RWPE1 (cell line): ENCODE measurements at regions not wholly inside any gene's neighbourhood (a gene's known extent, or its start where the extent isn't known, plus 50 kb on each side); places are given as distances from the start of the nearest gene placed in this dataset.

Experiments
- CTCF ChIA-PET: fragments of 350-600 bp; sonication (Branson Sonifier 250); formaldehyde crosslinking; extraction: SDS; loops from one replicate; lab custom pipeline; 2021; lab: Yijun Ruan, JAX
- POLR2A ChIA-PET: fragments of 400-600 bp; formaldehyde crosslinking; extraction: SDS; loops from one replicate; lab custom pipeline; 2020; ENCODE audit warnings: antibody characterized with exemption; ENCODE audit not compliant: low non-redundant PET; lab: Yijun Ruan, JAX
- DNase-seq: peaks from one replicate; pipeline ENCODE4 v3.0.0; 2012; ENCODE audit warnings: low spot score
- H3K27ac ChIP-seq: fragments of 450-650 bp; 2 replicates; pipeline ENCODE4 v1.5.1; 2017
- CTCF ChIP-seq: fragments of 450-650 bp; conservative IDR thresholded peaks from 2 replicates; pipeline ENCODE4 v1.5.1; 2017; ENCODE audit warnings: low read depth, mild to moderate bottlenecking

GRCh38 chr7:15043931-15044330, 141.4 kb upstream of the DGKB start:
- ChIA-PET POLR2A (no interaction called here), CTCF (no interaction called here)
- no peak overlapping the region for H3K27ac ChIP-seq
- DNase-seq: no peak
- no peak for TF ChIP-seq CTCF

GRCh38 chr7:15042285-15043065, 139.9 kb upstream of the DGKB start:
- H3K27ac ChIP-seq: no peak overlapping the region
- POLR2A ChIA-PET: no interaction called here
- DNase-seq: no peak
- no peak for TF ChIP-seq CTCF
- CTCF ChIA-PET: no interaction called here

GRCh38 chr7:15041226-15041625, 138.7 kb upstream of the DGKB start:
- ChIA-PET POLR2A (interaction anchor here (0.7 kb wide), 1 partner anchor 33 kb away, joined by 3 read pairs; no protein-coding TSS in a partner anchor), CTCF (no interaction called here)
- H3K27ac ChIP-seq: no peak overlapping the region
- no peak for TF ChIP-seq CTCF
- no peak for DNase-seq

DNA sequence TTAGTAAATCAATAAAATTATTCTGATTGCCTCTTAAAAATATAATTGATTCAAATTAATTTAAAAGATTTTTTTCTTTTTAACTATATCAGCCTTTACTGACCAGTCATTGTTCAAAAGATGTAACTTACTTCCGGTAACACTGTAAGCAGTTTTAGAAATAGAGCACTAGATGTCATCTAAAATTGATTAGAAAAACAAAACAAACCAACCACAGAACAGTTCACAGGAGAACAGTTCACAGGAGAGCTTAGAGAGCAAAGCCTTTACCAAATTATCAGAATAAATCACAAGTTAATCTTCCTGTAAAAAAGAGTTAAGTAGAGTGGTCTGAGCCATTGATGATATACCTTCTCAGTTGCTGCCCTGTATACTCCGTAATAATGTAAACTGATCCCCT, 133.3 kb upstream of the DGKB start:
- no peak for TF ChIP-seq CTCF
- ChIA-PET CTCF (no interaction called here), POLR2A (no interaction called here)
- DNase-seq: no peak
- H3K27ac ChIP-seq: no peak overlapping the region

DNA sequence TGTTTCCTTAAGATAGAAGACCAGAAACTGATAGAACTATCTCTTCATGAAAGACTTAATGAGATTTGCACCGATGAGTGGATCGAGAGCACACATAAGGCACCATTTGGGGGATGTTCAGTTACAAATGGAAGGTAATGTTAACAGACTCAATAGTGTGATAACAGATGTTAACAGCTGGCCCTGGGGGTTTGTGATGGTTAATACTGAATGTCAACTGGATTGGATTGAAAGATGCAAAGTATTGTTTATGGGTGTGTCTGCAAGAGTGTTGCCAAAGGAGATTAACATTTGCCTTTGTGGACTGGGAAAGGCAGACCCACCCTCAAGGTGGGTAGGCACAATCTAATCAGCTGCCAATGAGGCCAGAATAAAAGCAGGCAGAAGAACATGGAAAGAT, 130.5 kb upstream of the DGKB start:
- no peak overlapping the region for H3K27ac ChIP-seq
- POLR2A ChIA-PET: no interaction called here
- CTCF ChIA-PET: no interaction called here
- DNase-seq: no peak
- TF ChIP-seq CTCF: no peak

DNA sequence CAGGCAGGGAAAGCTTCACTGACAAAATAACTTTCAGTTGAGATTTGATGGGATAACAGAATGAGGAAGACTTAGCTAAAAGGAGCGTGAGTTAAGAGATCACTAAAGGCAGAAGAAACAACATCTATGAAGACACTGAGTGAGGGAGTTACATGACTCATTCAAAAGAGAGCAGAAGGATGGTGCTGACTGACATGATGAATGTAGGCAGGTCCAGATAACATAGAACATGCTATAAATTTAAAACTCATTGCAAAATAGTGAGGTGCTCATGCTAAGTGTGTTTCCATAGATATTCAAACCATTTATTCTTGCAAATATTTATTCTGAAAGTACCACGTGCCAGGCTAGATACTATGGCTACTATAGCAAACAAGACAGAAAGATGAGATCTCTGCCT, 116.4 kb upstream of the DGKB start:
- DNase-seq: no peak
- TF ChIP-seq CTCF: no peak
- H3K27ac ChIP-seq: no peak overlapping the region
- ChIA-PET CTCF (no interaction called here), POLR2A (no interaction called here)
